Astrocyte (in vitro differentiated cells and primary cell): ENCODE measurements at regions not wholly inside any gene's neighbourhood (a gene's known extent, or its start where the extent isn't known, plus 50 kb on each side); places are given as distances from the start of the nearest gene placed in this dataset.

Source experiments
- DNase-seq: peaks from one replicate; pipeline ENCODE4 v3.0.0-alpha.2; 2010; ENCODE audit warnings: low read depth
- FAIRE-seq: peaks from 2 replicates; lab custom pipeline; 2011; peaks lifted over from hg19 to GRCh38; lab: Jason Lieb, UNC
- H2AFZ ChIP-seq: 2 replicates; pipeline ENCODE4 v1.6.0; 2012; ENCODE audit warnings: low read depth, low read length, inconsistent platforms
- H3K27ac ChIP-seq: 2 replicates; pipeline ENCODE4 v1.5.1; 2011; ENCODE audit warnings: low read depth, low read length, inconsistent platforms
- H3K27me3 ChIP-seq: 2 replicates; pipeline ENCODE4 v1.6.0; 2011; ENCODE audit warnings: low read length, inconsistent platforms; ENCODE audit not compliant: insufficient read depth
- H3K36me3 ChIP-seq: 2 replicates; pipeline ENCODE4 v1.5.1; 2011; ENCODE audit warnings: low read length, inconsistent platforms; ENCODE audit not compliant: insufficient read depth
- H3K4me1 ChIP-seq: 2 replicates; pipeline ENCODE4 v1.5.1; 2011; ENCODE audit warnings: low read length, inconsistent platforms; ENCODE audit not compliant: insufficient read depth
- H3K4me2 ChIP-seq: 2 replicates; pipeline ENCODE4 v1.6.0; 2012; ENCODE audit warnings: low read length, inconsistent platforms
- H3K4me3 ChIP-seq: 2 replicates; pipeline ENCODE4 v1.5.1; 2011; ENCODE audit warnings: low read depth, mild to moderate bottlenecking, low read length, inconsistent platforms; ENCODE audit not compliant: insufficient read depth
- H3K79me2 ChIP-seq: 2 replicates; pipeline ENCODE4 v1.6.0; 2012; ENCODE audit warnings: mild to moderate bottlenecking, low read length, inconsistent platforms; ENCODE audit not compliant: insufficient read depth
- H3K9ac ChIP-seq: 2 replicates; pipeline ENCODE4 v1.6.0; 2012; ENCODE audit warnings: mild to moderate bottlenecking, low read length, inconsistent platforms
- H3K9me3 ChIP-seq: 2 replicates; pipeline ENCODE4 v1.5.1; 2012; ENCODE audit warnings: low read depth, mild to moderate bottlenecking, low read length, inconsistent platforms; ENCODE audit not compliant: insufficient read depth
- H4K20me1 ChIP-seq: 2 replicates; pipeline ENCODE4 v1.6.0; 2012; ENCODE audit warnings: low read length, inconsistent platforms; ENCODE audit not compliant: insufficient read depth
- H3K27ac Mint-ChIP-seq: one replicate; pipeline ENCODE4 v1.8.0; 2021; ENCODE audit warnings: mild to moderate bottlenecking, mixed read lengths; ENCODE audit not compliant: unreplicated experiment
- H3K27me3 Mint-ChIP-seq: one replicate; pipeline ENCODE4 v1.8.0; 2021; ENCODE audit warnings: low read depth, mixed read lengths; ENCODE audit not compliant: unreplicated experiment
- H3K36me3 Mint-ChIP-seq: one replicate; pipeline ENCODE4 v1.8.0; 2021; ENCODE audit warnings: low read depth, mixed read lengths; ENCODE audit not compliant: unreplicated experiment
- H3K4me1 Mint-ChIP-seq: one replicate; pipeline ENCODE4 v1.8.0; 2021; ENCODE audit warnings: low read depth, mixed read lengths; ENCODE audit not compliant: unreplicated experiment
- H3K4me3 Mint-ChIP-seq: one replicate; pipeline ENCODE4 v1.8.0; 2021; ENCODE audit warnings: mild to moderate bottlenecking, moderate library complexity, mixed read lengths; ENCODE audit not compliant: unreplicated experiment
- H3K9me3 Mint-ChIP-seq: one replicate; pipeline ENCODE4 v1.8.0; 2021; ENCODE audit warnings: mild to moderate bottlenecking, mixed read lengths; ENCODE audit not compliant: unreplicated experiment
- CTCF ChIP-seq: IDR thresholded peaks from 2 replicates; pipeline ENCODE4 v1.5.1; 2011; ENCODE audit warnings: low read depth, mild to moderate bottlenecking, inconsistent platforms, low read length, moderate library complexity; ENCODE audit not compliant: insufficient read depth
- EZH2 ChIP-seq: IDR thresholded peaks from 2 replicates; pipeline ENCODE4 v1.6.1; 2012; ENCODE audit warnings: mild to moderate bottlenecking, low read length, inconsistent platforms; ENCODE audit not compliant: insufficient read depth

GRCh38 chr6:53419026-53419425, 70.3 kb upstream of the ELOVL5 start:
- Histone ChIP-seq H3K79me2 (no peaks in the 10 kb centered on the region), H3K4me2 (no peak overlapping the region), H3K9me3 (no peaks in the 10 kb centered on the region), H3K36me3 (no peaks in the 10 kb centered on the region), H4K20me1 (no peaks in the 10 kb centered on the region), H3K4me1 (no peaks in the 10 kb centered on the region), H2AFZ (no peak overlapping the region), H3K27ac (no peak overlapping the region), H3K27me3 (peaks cover 5% of the 10 kb centered on the region), H3K9ac (no peak overlapping the region), H3K4me3 (no peak overlapping the region)
- TF ChIP-seq EZH2 (no peak), CTCF (no peak)
- no peak overlapping the region for H3K27ac Mint-ChIP-seq
- no peaks in the 10 kb centered on the region for H3K9me3 Mint-ChIP-seq
- no peaks in the 10 kb centered on the region for H3K4me1 Mint-ChIP-seq
- FAIRE-seq: no peak
- no peaks in the 10 kb centered on the region for H3K36me3 Mint-ChIP-seq
- H3K27me3 Mint-ChIP-seq: peaks cover 9% of the 10 kb centered on the region
- no peak for DNase-seq
- H3K4me3 Mint-ChIP-seq: no peak overlapping the region

DNA sequence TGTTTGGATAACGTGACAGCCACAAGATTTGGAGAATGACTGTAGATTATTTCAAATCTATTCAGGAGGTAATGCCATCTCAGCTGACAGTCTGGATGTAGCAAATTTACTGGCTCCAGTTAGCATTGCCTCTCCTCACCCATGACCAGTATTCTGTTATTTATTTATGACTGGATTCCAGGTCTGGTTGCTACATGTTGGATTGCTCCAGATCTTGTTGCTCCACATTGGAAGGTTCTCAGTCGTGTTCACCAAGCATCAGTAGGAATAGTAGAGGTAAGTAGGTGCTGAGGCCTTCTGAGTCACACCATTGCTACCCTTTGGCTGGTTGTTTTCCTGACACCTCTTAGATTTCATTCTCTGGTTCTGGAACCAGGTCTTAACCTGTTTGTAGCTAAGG, 69.5 kb upstream of the ELOVL5 start:
- Mint-ChIP-seq H3K9me3 (no peaks in the 10 kb centered on the region), H3K27ac (no peak overlapping the region), H3K27me3 (peaks cover 5% of the 10 kb centered on the region), H3K4me1 (no peaks in the 10 kb centered on the region), H3K36me3 (no peaks in the 10 kb centered on the region), H3K4me3 (no peak overlapping the region)
- Histone ChIP-seq H3K4me1 (no peaks in the 10 kb centered on the region), H3K4me3 (no peak overlapping the region), H2AFZ (no peak overlapping the region), H3K4me2 (no peak overlapping the region), H3K27ac (no peak overlapping the region), H3K9ac (no peak overlapping the region), H3K27me3 (peaks cover 5% of the 10 kb centered on the region), H4K20me1 (no peaks in the 10 kb centered on the region), H3K9me3 (no peaks in the 10 kb centered on the region), H3K79me2 (no peaks in the 10 kb centered on the region), H3K36me3 (no peaks in the 10 kb centered on the region)
- FAIRE-seq: no peak
- TF ChIP-seq EZH2: no peak
- TF ChIP-seq CTCF: no peak
- DNase-seq: no peak

- TF ChIP-seq EZH2 (no peak), CTCF (no peak)
- no peak overlapping the region for H3K4me3 Mint-ChIP-seq
- no peaks in the 10 kb centered on the region for H3K4me1 ChIP-seq
- no peak overlapping the region for H2AFZ ChIP-seq
- H3K27ac Mint-ChIP-seq: no peak overlapping the region
- H3K27me3 ChIP-seq: no peaks in the 10 kb centered on the region
- FAIRE-seq: no peak
- no peak overlapping the region for H3K27ac ChIP-seq
- H3K9me3 Mint-ChIP-seq: no peaks in the 10 kb centered on the region
- H4K20me1 ChIP-seq: no peaks in the 10 kb centered on the region
- no peaks in the 10 kb centered on the region for H3K36me3 ChIP-seq
- H3K9me3 ChIP-seq: no peaks in the 10 kb centered on the region
- DNase-seq: no peak
- no peak overlapping the region for H3K4me3 ChIP-seq
- H3K4me1 Mint-ChIP-seq: no peaks in the 10 kb centered on the region
- H3K79me2 ChIP-seq: no peaks in the 10 kb centered on the region
- no peaks in the 10 kb centered on the region for H3K36me3 Mint-ChIP-seq
- H3K4me2 ChIP-seq: no peak overlapping the region
- no peak overlapping the region for H3K9ac ChIP-seq
- H3K27me3 Mint-ChIP-seq: peaks cover 1% of the 10 kb centered on the region
Measured at GRCh38 chr6:53417141-53417540, 68.4 kb upstream of the ELOVL5 start.
